GM20431 (cell line): ENCODE measurements at regions not wholly inside any gene's neighbourhood (a gene's known extent, or its start where the extent isn't known, plus 50 kb on each side); places are given as distances from the start of the nearest gene placed in this dataset.
"Not testable (repeated sequence)": the region's sequence is repeated elsewhere in the genome, so short reads cannot be mapped to it uniquely, and the experiment has no call there.

Experiments used
- in situ Hi-C: fragments of 300-500 bp; cut with MseI, MboI; formaldehyde crosslinking; loops from one replicate; pipeline ENCODE4 v1.15.0; 2020; ENCODE audit warnings: low sequenced_read_pairs; ENCODE audit not compliant: unreplicated experiment

- in situ Hi-C loops = no loop called here
These were observed 251.4 kb downstream of the DEPDC1B start for GRCh38 chr5:60448600-60448999.

GRCh38 chr5:60447488-60447920 is 252.5 kb downstream of the DEPDC1B start:
- in situ Hi-C loops = no loop called here

- in situ Hi-C loops = no loop called here
These were observed 253.0 kb downstream of the DEPDC1B start for GRCh38 chr5:60446917-60447316.

GRCh38 chr5:60445921-60446320 is 254.0 kb downstream of the DEPDC1B start:
- in situ Hi-C loops = no loop called here

- in situ Hi-C loops = no loop called here
These were observed 254.5 kb downstream of the DEPDC1B start for GRCh38 chr5:60445427-60445826.

- in situ Hi-C loops = no loop called here
These were observed 255.2 kb downstream of the DEPDC1B start for GRCh38 chr5:60444661-60445360.

- in situ Hi-C loops = no loop called here
These were observed 260.4 kb downstream of the DEPDC1B start for GRCh38 chr5:60439552-60439951.

- in situ Hi-C loops = no loop called here
These were observed 262.7 kb downstream of the DEPDC1B start for GRCh38 chr5:60437308-60437707.

GRCh38 chr5:60436518-60436917 is 263.4 kb downstream of the DEPDC1B start:
- in situ Hi-C loops = no loop called here

GRCh38 chr5:60435808-60436207 is 264.2 kb downstream of the DEPDC1B start:
- in situ Hi-C loops = no loop called here

- in situ Hi-C loops = not testable (repeated sequence)
These were observed 273.8 kb downstream of the DEPDC1B start for GRCh38 chr5:60426189-60426588.

GRCh38 chr5:60420773-60421172 is 279.2 kb downstream of the DEPDC1B start:
- in situ Hi-C loops = not testable (repeated sequence)

- in situ Hi-C loops = no loop called here
These were observed 282.3 kb downstream of the DEPDC1B start for GRCh38 chr5:60417500-60418181.

- in situ Hi-C loops = no loop called here
These were observed 284.5 kb downstream of the DEPDC1B start for GRCh38 chr5:60415443-60415842.

- in situ Hi-C loops = no loop called here
These were observed 289.5 kb downstream of the DEPDC1B start for GRCh38 chr5:60410427-60410826.

GRCh38 chr5:60404171-60404570 is 295.8 kb downstream of the DEPDC1B start:
- in situ Hi-C loops = no loop called here

GRCh38 chr5:60403343-60404006 is 296.5 kb downstream of the DEPDC1B start:
- in situ Hi-C loops = no loop called here

GRCh38 chr5:60402161-60402785 is 297.7 kb downstream of the DEPDC1B start:
- in situ Hi-C loops = no loop called here

GRCh38 chr5:60401526-60401925 is 298.4 kb downstream of the DEPDC1B start:
- in situ Hi-C loops = no loop called here

- in situ Hi-C loops = loop anchor here (25.0 kb wide), 1 partner anchor 587 kb away; no protein-coding TSS in a partner anchor
These were observed 300.5 kb downstream of the DEPDC1B start for GRCh38 chr5:60399507-60399906.
